ENCODE measurements at regions not wholly inside any gene's neighbourhood (a gene's known extent, or its start where the extent isn't known, plus 50 kb on each side); places are given as distances from the start of the nearest gene placed in this dataset.

GRCh38 chr6:164660781-164661180 is 648.6 kb downstream of the C6orf118 start:
- Histone ChIP-seq H2BK15ac (ENCODE audit: low read depth, low read length) (no peak overlapping the region), H3K27me3 (ENCODE audit: insufficient read depth, low read length) (no peaks in the 10 kb centered on the region), H3K4me2 (ENCODE audit: insufficient read depth, insufficient read length, low read length) (no peak overlapping the region), H3K79me2 (ENCODE audit: insufficient read depth, low read length) (no peaks in the 10 kb centered on the region), H3K14ac (ENCODE audit: insufficient read depth, low read length) (no peak overlapping the region), H4K91ac (ENCODE audit: insufficient read length, low read depth, low read length) (no peak overlapping the region), H3K9ac (ENCODE audit: extremely low read depth, insufficient read length, low read length) (no peak overlapping the region), H3K56ac (ENCODE audit: insufficient read length, low read depth, low read length) (no peak overlapping the region), H2AK5ac (ENCODE audit: insufficient read length, low read length) (no peak overlapping the region), H2BK120ac (ENCODE audit: low read depth, low read length, poor library complexity, severe bottlenecking) (no peak overlapping the region), H4K5ac (ENCODE audit: insufficient read length, low read depth, low read length) (no peak overlapping the region), H3K18ac (ENCODE audit: insufficient read length, low read depth, low read length) (no peak overlapping the region), H2BK5ac (ENCODE audit: insufficient read length, low read length) (no peak overlapping the region), H3K23ac (ENCODE audit: insufficient read length, low read depth, low read length) (no peak overlapping the region), H2BK12ac (ENCODE audit: insufficient read length, low read depth, low read length) (no peak overlapping the region), H3T11ph (ENCODE audit: low read length) (no peak overlapping the region), H4K8ac (replicated peaks; ENCODE audit: insufficient read length, low read depth, low read length) (no peak overlapping the region), H3K4ac (ENCODE audit: low read depth, low read length) (no peak overlapping the region), H3K79me1 (ENCODE audit: insufficient read depth, low read depth, low read length, poor library complexity, severe bottlenecking) (no peaks in the 10 kb centered on the region), H3K23me2 (ENCODE audit: insufficient read length, low read depth, low read length, poor library complexity, severe bottlenecking) (no peaks in the 10 kb centered on the region), H2BK20ac (ENCODE audit: low read depth, low read length, poor library complexity, severe bottlenecking) (no peak overlapping the region), H2AFZ (ENCODE audit: low read length) (no peak overlapping the region), H4K20me1 (ENCODE audit: control insufficient read depth, insufficient read depth, insufficient read length) (no peaks in the 10 kb centered on the region), H3K4me1 (ENCODE audit: insufficient read depth, low read length) (no peaks in the 10 kb centered on the region), H3K9me3 (ENCODE audit: control insufficient read depth, low read depth, low read length) (no peaks in the 10 kb centered on the region), H3K27ac (ENCODE audit: insufficient read length, low read depth, low read length) (no peak overlapping the region)
- WGBS (ENCODE audit: extremely low coverage, insufficient read length, low lambda C conversion rate): no CpG with 5 or more reads among the region's 1 CpG
- Mint-ChIP-seq H3K4me3 (no peak overlapping the region), H3K36me3 (ENCODE audit: insufficient read depth in 1 of 3, low read depth in 3 of 3) (peaks cover 7 to 18% (median 10%) of the 10 kb centered on the region in 3 experiments), H3K27ac (no peak overlapping the region; a peak in 1 of 7 replicates), H3K4me1 (peaks cover 9 to 13% of the 10 kb centered on the region in 2 experiments), H3K27me3 (ENCODE audit: low read depth) (no peaks in the 10 kb centered on the region), H3K9me3 (peaks cover 7 to 17% of the 10 kb centered on the region in 2 experiments)
- DNase-seq: no peak
- TF ChIP-seq CTCF (conservative IDR thresholded peaks at IDR 0.05): no peak

Measured in H9 (cell line).